ENCODE measurements at regions not wholly inside any gene's neighbourhood (a gene's known extent, or its start where the extent isn't known, plus 50 kb on each side); places are given as distances from the start of the nearest gene placed in this dataset.

DNA sequence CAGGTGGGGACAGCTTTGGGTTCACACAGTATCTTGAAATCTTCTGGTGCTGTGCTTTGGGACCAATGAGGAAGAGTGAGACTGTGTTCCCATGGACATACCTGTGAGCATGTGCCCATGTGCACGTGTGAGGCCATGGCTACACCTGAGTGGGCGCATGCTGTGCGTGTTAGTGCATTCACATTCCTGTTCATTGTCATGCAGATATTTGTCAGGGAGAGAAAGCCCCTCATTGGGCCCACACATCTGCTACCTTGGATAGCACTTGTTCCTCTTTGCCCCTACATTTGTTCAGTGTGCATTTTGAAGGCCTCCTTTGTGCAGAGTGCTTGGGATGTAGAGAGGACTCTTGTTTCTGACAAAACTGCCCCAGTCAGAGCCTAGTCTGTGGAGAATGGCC is 154.3 kb upstream of the E2F8 start:
- no peak overlapping the region for H3K27ac ChIP-seq
- no peak for TF ChIP-seq ZFX (IDR thresholded peaks at IDR 0.05)
- TF ChIP-seq, protein P1, sequence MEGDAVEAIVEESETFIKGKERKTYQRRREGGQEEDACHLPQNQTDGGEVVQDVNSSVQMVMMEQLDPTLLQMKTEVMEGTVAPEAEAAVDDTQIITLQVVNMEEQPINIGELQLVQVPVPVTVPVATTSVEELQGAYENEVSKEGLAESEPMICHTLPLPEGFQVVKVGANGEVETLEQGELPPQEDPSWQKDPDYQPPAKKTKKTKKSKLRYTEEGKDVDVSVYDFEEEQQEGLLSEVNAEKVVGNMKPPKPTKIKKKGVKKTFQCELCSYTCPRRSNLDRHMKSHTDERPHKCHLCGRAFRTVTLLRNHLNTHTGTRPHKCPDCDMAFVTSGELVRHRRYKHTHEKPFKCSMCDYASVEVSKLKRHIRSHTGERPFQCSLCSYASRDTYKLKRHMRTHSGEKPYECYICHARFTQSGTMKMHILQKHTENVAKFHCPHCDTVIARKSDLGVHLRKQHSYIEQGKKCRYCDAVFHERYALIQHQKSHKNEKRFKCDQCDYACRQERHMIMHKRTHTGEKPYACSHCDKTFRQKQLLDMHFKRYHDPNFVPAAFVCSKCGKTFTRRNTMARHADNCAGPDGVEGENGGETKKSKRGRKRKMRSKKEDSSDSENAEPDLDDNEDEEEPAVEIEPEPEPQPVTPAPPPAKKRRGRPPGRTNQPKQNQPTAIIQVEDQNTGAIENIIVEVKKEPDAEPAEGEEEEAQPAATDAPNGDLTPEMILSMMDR (conservative IDR thresholded peaks at IDR 0.05) = no peak

DNA sequence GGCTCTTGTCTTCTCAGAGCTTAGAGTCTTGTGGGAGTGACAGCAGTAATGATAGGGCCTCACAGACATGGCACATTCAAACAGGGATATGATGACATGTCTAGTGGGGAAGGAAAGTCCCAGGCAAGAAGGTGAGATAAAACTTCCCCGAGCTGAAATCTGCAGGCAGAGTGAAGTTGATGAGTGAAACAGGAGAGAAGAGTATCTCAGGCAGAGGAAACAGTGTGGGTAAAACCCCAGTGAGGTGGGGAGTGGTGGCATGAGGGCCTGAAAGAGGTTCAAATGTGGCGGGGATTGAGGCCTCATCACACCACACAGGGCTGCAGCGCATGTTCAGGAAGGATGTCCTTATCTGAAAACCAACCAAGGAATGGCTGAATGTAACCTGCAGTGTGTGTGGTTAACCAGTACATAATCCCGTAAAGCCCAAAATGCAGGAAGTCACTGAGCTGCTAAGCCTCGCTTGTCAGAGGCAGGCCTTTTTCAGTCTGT is 153.8 kb upstream of the E2F8 start:
- TF ChIP-seq, protein P1 (conservative IDR thresholded peaks at IDR 0.05) = no peak
- no peak overlapping the region for H3K27ac ChIP-seq

DNA sequence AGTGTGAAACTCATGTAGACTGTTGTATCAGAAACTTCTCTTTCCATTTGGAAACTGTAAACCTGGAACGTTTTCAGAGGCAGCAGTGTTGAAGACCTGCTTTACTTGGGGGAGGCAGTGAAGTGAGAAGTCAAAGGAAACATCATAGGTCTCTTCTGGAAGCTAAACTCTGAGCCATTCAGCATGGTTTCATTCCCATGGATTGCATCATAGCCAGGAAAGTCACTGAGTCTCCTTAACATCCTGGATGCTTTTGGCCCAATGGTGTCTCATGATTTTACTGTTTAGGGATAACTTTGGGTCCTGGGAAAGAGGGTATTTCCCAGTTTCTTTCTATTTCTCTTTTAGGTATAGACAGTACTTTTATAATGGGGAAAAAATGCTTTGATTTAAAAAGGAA is 153.2 kb upstream of the E2F8 start:
- no peak for TF ChIP-seq ZFX (IDR thresholded peaks at IDR 0.05)
- TF ChIP-seq, protein P1 (conservative IDR thresholded peaks at IDR 0.05) = no peak
- no peak overlapping the region for H3K27ac ChIP-seq

DNA sequence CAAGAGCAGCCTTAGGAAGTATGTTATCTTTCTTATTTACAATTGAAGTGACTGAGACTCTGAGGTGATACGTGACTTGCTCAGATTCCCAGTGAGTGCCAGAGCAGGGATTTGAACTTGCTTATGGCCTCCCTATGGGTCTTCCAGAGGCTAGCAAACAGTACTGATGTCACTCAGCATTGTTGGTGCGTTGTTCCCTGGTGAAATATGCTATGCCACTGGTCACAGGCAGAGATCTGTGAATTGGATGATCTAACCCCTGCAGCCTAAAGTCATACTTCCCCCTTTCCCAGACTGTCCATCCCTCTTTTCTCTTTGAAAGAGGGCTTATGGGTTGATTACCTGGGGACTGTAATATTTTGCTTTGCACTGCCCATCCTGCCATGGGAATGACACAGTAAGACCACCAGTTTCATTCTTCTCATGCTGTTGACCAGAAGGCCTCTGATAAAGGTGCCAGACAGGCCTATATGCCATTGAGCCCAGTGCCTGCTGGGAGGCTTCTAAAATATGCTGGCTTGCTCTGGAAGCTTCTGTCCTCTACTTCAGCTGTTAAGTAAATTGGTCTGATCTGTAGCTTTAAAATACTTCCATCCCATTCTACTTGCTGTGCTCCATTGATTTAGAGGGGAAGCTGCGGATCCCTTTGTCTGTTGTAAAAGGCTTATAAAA is 152.2 kb upstream of the E2F8 start:
- no peak overlapping the region for H3K27ac ChIP-seq
- no peak for TF ChIP-seq ZFX (IDR thresholded peaks at IDR 0.05)
- TF ChIP-seq, protein P1 (conservative IDR thresholded peaks at IDR 0.05) = no peak

DNA sequence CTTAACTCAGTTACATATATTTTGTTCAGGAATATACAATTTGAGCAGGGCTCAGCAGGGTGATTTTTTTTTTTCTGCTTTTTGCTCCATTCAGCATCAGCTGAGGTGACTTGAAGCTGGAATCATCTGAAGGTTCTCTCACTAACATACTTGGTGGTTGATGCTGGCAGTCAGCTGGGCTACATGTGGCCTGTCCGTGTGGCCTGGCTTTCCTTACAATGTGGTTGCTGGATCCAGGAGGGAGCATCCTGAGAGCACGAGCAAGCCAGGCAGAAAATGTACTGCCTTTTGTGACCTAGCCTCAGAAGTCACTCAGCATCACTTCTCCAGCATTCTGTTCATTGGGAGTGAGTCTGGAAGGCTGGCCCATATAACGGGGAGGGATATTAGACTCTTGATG is 151.6 kb upstream of the E2F8 start:
- TF ChIP-seq, protein P1 (conservative IDR thresholded peaks at IDR 0.05) = no peak
- no peak for TF ChIP-seq ZFX (IDR thresholded peaks at IDR 0.05)
- no peak overlapping the region for H3K27ac ChIP-seq

DNA sequence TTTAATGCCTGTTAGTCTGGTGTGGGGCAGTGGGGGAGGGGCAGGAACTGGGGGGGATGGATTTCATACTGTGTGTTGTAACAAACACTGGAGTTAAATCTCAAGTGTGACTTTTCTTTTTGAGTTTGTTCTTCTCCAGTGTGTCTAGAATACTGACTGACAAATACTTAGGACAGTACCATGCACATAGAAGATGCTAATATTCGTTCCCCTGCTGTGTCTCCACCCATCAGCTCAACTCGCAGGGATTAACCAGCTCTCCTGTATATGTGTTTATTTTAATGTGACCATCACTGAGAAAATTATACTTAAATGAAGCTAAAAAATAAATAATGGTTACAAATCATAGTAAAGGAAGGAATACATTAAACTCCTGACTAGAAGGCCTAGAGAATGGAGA is 150.9 kb upstream of the E2F8 start:
- no peak for TF ChIP-seq ZFX (IDR thresholded peaks at IDR 0.05)
- TF ChIP-seq, protein P1 (conservative IDR thresholded peaks at IDR 0.05) = no peak
- H3K27ac ChIP-seq = no peak overlapping the region

DNA sequence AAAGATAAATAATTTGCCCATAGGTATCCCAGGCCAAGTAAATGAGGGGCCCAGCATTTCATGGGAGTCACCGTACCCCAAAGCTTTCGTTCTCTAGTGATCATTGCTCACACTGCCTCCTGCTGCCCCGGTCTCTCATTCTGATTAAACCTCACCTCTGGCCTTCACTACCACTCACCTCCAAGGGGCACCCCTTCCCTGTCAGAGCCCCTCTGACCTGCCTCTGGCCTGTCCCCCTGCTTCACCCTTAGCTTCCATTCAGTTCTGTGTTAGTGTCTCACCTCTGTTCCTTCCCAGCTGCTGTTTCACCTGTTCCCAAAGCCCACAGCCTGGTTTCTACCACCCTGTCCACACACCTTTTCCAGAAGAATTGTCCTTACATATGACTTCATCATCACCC is 150.3 kb upstream of the E2F8 start:
- no peak overlapping the region for H3K27ac ChIP-seq
- TF ChIP-seq, protein P1 (conservative IDR thresholded peaks at IDR 0.05) = no peak
- TF ChIP-seq ZFX (IDR thresholded peaks at IDR 0.05) = no peak

Measured in C4-2B (cell line).